Calu3 (cell line): ENCODE measurements at regions not wholly inside any gene's neighbourhood (a gene's known extent, or its start where the extent isn't known, plus 50 kb on each side); places are given as distances from the start of the nearest gene placed in this dataset.
"Not testable (repeated sequence)": the region's sequence is repeated elsewhere in the genome, so short reads cannot be mapped to it uniquely, and the experiment has no call there.

ENCODE experiments used
- BruUV-seq: library from RNA; stranded (reverse); fragments of 400-500 nt; replicated peaks from 2 replicates; lab custom pipeline; 2021; lab: Mats Ljungman, UMichigan
- CTCF ChIA-PET: fragments of 300-600 bp; sonication (Branson Sonifier 250); formaldehyde crosslinking; loops from one replicate; lab custom pipeline; 2022; ENCODE audit warnings: antibody characterized with exemption; lab: Charles Lee
- DNase-seq: peaks from one replicate; pipeline ENCODE4 v3.0.0; 2022
- H3K27ac Mint-ChIP-seq: one replicate; pipeline ENCODE4 v1.8.0; 2022; ENCODE audit warnings: mixed read lengths; ENCODE audit not compliant: unreplicated experiment
- H3K27me3 Mint-ChIP-seq: one replicate; pipeline ENCODE4 v1.8.0; 2022; ENCODE audit warnings: mixed read lengths; ENCODE audit not compliant: unreplicated experiment
- H3K36me3 Mint-ChIP-seq: one replicate; pipeline ENCODE4 v1.8.0; 2022; ENCODE audit warnings: mild to moderate bottlenecking, moderate library complexity, mixed read lengths; ENCODE audit not compliant: insufficient read depth, unreplicated experiment
- H3K4me1 Mint-ChIP-seq: one replicate; pipeline ENCODE4 v1.8.0; 2022; ENCODE audit warnings: mild to moderate bottlenecking, low read depth, mixed read lengths; ENCODE audit not compliant: unreplicated experiment
- H3K4me3 Mint-ChIP-seq: one replicate; pipeline ENCODE4 v1.8.0; 2022; ENCODE audit warnings: mild to moderate bottlenecking, low read depth, moderate library complexity, mixed read lengths; ENCODE audit not compliant: unreplicated experiment
- H3K9me3 Mint-ChIP-seq: one replicate; pipeline ENCODE4 v1.8.0; 2022; ENCODE audit warnings: low read depth, mixed read lengths; ENCODE audit not compliant: unreplicated experiment
- intact Hi-C: fragments of 100-400 bp; cut with micrococcal nuclease; formaldehyde crosslinking; loops from one replicate; pipeline ENCODE4 v1.10.0; 2022; ENCODE audit not compliant: unreplicated experiment
- TF ChIP-seq, protein P1 (sequence below): fragments of 200-600 bp; IDR thresholded peaks from one replicate; pipeline ENCODE4 v1.8.0; 2022; ENCODE audit warnings: antibody characterized with exemption; ENCODE audit not compliant: unreplicated experiment

DNA sequence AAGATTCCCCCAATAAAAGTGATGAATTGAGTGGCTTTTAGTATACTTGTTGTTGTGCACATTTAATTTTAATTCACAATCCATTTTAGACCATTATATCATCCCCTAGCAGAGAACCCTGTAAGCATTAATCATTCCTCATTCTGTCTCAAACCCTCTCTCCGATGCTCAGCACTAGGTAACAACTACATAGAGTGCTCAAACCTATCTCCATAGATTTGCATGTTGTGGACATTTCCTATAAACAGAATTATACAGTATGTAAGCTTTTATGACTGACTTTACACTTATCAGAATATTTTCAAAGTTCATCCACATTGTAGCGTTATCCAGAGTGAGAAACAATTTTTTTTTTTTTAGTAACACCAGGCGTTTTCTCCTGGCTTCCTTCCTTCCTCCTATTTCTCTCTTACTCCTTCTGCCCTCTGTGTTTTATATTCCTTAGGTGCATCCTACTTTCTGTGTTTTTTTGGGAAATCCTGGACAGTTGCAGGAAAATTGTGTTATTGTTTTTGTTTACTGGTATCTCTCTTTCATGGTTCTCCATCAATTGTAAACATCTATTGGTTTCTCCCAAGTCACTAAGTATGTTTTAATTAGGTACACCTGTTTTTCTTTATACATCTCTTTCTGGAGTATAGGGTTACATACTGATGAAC is 1528.0 kb upstream of the TPTE start:
- Mint-ChIP-seq H3K4me1 (no peaks in the 10 kb centered on the region), H3K27ac (peak overlapping the region; percentile 63), H3K36me3 (peaks cover 77% of the 10 kb centered on the region), H3K9me3 (no peaks in the 10 kb centered on the region), H3K27me3 (peaks cover 48% of the 10 kb centered on the region), H3K4me3 (peak overlapping the region; percentile 1)
- intact Hi-C loops: no loop called here
- peak; percentile 30 for DNase-seq
- CTCF ChIA-PET: no interaction called here
- no TSS peak for BruUV-seq
- TF ChIP-seq, protein P1, sequence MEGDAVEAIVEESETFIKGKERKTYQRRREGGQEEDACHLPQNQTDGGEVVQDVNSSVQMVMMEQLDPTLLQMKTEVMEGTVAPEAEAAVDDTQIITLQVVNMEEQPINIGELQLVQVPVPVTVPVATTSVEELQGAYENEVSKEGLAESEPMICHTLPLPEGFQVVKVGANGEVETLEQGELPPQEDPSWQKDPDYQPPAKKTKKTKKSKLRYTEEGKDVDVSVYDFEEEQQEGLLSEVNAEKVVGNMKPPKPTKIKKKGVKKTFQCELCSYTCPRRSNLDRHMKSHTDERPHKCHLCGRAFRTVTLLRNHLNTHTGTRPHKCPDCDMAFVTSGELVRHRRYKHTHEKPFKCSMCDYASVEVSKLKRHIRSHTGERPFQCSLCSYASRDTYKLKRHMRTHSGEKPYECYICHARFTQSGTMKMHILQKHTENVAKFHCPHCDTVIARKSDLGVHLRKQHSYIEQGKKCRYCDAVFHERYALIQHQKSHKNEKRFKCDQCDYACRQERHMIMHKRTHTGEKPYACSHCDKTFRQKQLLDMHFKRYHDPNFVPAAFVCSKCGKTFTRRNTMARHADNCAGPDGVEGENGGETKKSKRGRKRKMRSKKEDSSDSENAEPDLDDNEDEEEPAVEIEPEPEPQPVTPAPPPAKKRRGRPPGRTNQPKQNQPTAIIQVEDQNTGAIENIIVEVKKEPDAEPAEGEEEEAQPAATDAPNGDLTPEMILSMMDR: no peak

DNA sequence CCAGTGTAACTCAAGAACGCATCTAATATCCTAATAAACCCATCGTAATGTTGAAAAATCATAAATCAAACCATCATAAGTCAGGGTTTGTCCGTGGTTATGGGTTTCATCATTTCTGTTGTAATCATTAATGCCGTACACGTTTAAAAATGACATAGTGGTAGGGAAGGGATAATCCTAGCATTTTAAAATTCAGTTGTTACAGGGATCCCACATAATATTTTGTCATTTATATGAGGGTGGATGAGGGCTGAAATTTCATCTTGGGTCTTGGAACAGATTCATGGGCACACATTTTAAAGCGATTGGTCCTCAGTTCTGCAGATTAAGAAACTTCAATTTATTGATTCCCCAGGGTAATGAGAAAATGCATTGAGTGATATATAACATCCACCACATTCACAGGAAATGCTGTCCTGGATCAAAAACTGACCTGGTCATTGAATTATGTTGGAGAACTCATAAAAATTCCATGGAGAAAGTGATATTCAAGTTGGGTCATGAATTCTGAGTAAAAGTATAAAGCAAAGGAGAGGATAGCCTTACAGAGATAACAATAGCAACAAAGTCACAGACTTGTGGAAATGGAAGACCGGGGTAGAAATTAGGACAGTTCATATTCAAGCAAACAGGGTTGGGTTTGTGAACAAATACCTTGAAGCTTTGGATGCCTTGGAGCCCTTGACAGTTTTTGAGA is 1527.3 kb upstream of the TPTE start:
- peak overlapping the region; percentile 63 for H3K27ac Mint-ChIP-seq

DNA sequence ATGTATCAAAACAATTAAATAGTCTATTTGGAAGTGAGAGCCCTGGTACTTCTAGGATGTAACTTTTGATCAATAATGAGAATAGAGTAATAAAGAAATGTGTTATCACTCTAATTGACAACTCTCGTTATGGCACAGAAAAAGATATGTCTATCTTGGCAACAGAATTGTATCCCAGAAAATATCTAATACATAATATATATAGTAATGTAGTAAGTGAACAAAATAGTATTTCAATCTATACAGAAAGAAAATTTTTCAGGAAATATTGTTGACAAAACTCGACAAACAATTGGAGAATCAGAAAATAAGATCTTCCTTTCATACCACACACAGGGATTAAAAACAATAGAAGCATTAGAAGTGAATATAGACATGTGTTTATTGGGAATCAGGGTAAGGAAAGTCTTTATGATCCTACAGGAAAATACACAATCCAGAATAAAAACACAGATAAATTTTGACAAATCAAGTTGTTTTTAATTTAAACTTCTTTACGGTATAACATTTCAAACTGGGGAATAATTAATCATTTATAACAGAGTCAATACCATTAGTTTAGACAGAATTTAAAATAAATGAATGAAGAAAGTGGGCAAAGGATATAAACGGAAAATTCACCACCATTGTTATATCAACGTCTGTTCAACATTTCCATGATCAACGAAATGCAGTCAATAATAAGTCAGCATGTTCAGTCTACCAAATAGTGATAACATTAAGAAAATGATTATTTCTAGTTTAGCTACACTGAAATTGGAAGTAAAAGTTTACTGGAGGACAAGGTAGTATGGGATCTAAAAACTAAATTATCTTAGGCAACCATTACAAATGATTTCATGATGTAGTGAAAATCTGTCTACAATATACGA is 1526.5 kb upstream of the TPTE start:
- Mint-ChIP-seq H3K27ac (peak overlapping the region; percentile 63), H3K9me3 (no peaks in the 10 kb centered on the region), H3K4me1 (no peaks in the 10 kb centered on the region), H3K36me3 (peaks cover 78% of the 10 kb centered on the region), H3K4me3 (no peak overlapping the region), H3K27me3 (peaks cover 45% of the 10 kb centered on the region)
- intact Hi-C loops: no loop called here
- no peak for DNase-seq
- CTCF ChIA-PET: no interaction called here
- no TSS peak for BruUV-seq
- TF ChIP-seq, protein P1: no peak

More for the DNA sequence above, 1527.3 kb upstream of the TPTE start:
- DNase-seq: peak; percentile 37
- Mint-ChIP-seq H3K4me3 (peak overlapping the region; percentile 1), H3K27me3 (peaks cover 48% of the 10 kb centered on the region), H3K4me1 (no peaks in the 10 kb centered on the region), H3K36me3 (peaks cover 77% of the 10 kb centered on the region), H3K9me3 (no peaks in the 10 kb centered on the region)
- TF ChIP-seq, protein P1: no peak
- no TSS peak for BruUV-seq
- intact Hi-C loops: no loop called here
- CTCF ChIA-PET: no interaction called here

DNA sequence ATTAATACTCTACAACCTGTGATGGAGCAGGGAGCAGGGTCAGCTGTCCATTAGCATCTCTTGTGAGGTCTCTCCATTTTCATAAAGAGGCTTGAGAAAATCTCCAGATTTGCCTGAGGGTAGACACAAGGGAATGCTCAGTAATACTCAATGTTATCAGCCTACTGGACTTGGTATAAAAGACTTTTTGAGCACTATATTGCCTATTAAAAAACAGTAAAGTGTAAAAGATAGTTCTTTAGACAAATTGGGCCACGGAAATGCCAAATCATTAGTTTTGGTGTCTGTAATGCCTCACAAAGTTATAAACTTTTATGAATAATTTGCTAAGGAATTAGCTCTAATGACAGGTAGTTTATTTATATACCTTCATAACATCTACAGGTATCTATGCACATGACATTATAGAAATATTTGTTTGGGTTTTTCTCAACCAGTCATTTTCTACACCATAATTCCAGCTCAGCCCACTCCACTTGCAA is 1524.9 kb upstream of the TPTE start:
- intact Hi-C loops, H3K4me3 Mint-ChIP-seq, CTCF ChIA-PET, H3K4me1 Mint-ChIP-seq, H3K9me3 Mint-ChIP-seq, BruUV-seq: not testable (repeated sequence)
- peak; percentile 37 for DNase-seq
- Mint-ChIP-seq H3K27ac (peak overlapping the region; percentile 5), H3K36me3 (peaks cover 78% of the 10 kb centered on the region), H3K27me3 (peaks cover 29% of the 10 kb centered on the region)
